ENCODE measurements at regions not wholly inside any gene's neighbourhood (a gene's known extent, or its start where the extent isn't known, plus 50 kb on each side); places are given as distances from the start of the nearest gene placed in this dataset.
A peak's percentile ranks its signal among the peaks of the same experiment; 100 is the strongest.

GRCh38 chr6:148128014-148128730 is 214.5 kb upstream of the SASH1 start:
- DNase-seq, result no peak

GRCh38 chr6:148134592-148134991 is 208.0 kb upstream of the SASH1 start:
- DNase-seq, result no peak

GRCh38 chr6:148136586-148136985 is 206.1 kb upstream of the SASH1 start:
- DNase-seq, result no peak

- DNase-seq, result no peak
Measured at GRCh38 chr6:148137652-148138051, 205.0 kb upstream of the SASH1 start.

- DNase-seq, result no peak
Measured at GRCh38 chr6:148138573-148138972, 204.1 kb upstream of the SASH1 start.

GRCh38 chr6:148140772-148141557 is 201.7 kb upstream of the SASH1 start:
- DNase-seq, result no peak

GRCh38 chr6:148142821-148143220 is 199.8 kb upstream of the SASH1 start:
- no peak for DNase-seq

GRCh38 chr6:148143771-148144170 is 198.9 kb upstream of the SASH1 start:
- DNase-seq, result no peak

- peak in 2 of 4 experiments; percentile 19 to 39 for DNase-seq
Measured at GRCh38 chr6:148144917-148145521, 197.6 kb upstream of the SASH1 start.

GRCh38 chr6:148146717-148147462 is 195.7 kb upstream of the SASH1 start:
- peak in 3 of 4 experiments; percentile 2 to 6 (median 2) for DNase-seq

- DNase-seq, result no peak
Measured at GRCh38 chr6:148147463-148147830, 195.2 kb upstream of the SASH1 start.

GRCh38 chr6:148151896-148152643 is 190.6 kb upstream of the SASH1 start:
- DNase-seq, result no peak

- DNase-seq, result no peak
Measured at GRCh38 chr6:148154668-148155067, 188.0 kb upstream of the SASH1 start.

GRCh38 chr6:148155293-148155692 is 187.3 kb upstream of the SASH1 start:
- no peak for DNase-seq

- DNase-seq, result no peak
Measured at GRCh38 chr6:148157841-148158240, 184.8 kb upstream of the SASH1 start.

GRCh38 chr6:148164645-148165044 is 178.0 kb upstream of the SASH1 start:
- DNase-seq, result no peak

GRCh38 chr6:148166339-148166968 is 176.2 kb upstream of the SASH1 start:
- DNase-seq, result no peak

GRCh38 chr6:148169706-148170105 is 172.9 kb upstream of the SASH1 start:
- DNase-seq, result no peak

- no peak for DNase-seq
Measured at GRCh38 chr6:148170286-148170685, 172.4 kb upstream of the SASH1 start.

GRCh38 chr6:148173548-148173947 is 169.1 kb upstream of the SASH1 start:
- DNase-seq, result no peak

- DNase-seq, result no peak
Measured at GRCh38 chr6:148175550-148176188, 167.0 kb upstream of the SASH1 start.
